Medulla oblongata (tissue), 1 donor: ENCODE measurements at regions not wholly inside any gene's neighbourhood (a gene's known extent, or its start where the extent isn't known, plus 50 kb on each side); places are given as distances from the start of the nearest gene placed in this dataset.

Experiments used
- DNase-seq: peaks from one replicate; pipeline ENCODE4 v3.0.0-alpha.2; 2015; ENCODE audit errors: extremely low spot score

DNA sequence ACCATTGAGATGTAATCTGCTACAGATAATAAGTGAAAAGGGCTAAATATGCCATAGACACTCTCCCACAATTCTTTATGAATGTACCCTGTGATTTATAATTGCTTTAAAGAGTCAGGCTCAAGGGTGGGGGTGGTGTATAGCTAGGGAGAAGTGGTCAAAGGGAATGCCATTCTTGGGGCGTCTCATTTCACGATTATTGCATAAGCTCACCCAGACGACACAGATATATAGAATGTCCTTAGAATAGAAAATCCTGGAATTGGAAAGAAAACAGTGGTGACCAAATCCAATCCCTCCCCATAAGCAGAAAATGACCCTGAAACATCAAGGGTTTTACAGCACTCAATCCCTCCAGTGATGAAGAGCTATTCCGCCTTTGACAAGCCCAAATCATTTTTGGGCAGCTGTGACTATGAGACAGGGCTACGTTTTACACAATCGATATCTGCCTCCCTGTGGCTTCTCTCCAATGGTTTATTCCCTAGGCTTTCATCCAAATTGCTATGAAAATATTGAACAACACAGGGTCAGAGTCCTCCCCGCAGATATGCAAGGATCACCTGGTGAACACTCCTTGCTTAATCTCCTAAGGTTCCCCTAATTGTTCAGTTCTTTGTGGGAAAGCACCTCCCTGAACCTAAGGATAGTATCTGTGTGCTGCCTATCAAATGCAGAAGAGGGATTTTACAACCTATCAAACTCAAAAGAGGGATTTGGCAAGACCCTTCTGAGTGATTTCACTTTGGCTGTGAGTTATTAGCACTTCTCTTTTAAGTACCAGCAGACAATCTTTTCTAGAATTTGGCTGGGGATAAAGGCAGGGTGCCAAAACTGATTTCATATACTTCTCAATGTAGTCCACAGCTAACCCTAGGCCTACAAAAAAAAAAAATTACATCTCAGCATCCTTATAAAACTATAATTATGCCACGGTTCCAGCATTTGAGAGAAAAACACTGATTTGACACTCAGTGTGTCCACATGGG is 144.9 kb upstream of the CDH6 start:
- no peak for DNase-seq

DNA sequence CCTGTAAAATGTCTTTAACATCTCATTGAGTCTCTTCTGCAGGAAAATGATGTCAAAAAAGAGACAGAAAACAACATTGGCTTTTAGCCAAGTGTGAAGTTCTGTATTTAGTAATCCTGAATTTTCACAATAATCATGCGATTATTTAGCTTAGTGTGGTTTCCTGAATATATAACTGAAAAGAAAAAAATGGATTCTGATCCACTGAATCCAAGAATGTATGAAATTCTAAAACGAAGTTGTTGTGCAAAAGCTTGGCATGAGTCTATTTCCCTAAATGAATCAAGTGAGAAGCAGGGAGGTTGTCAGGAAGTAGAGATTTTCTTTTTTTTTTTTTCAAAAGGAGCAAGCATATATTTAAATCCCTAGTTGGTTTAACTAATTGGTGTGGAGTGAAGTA is 145.9 kb upstream of the CDH6 start:
- no peak for DNase-seq

- no peak for DNase-seq
Observed at GRCh38 chr5:31047007-31047406, 146.5 kb upstream of the CDH6 start.

GRCh38 chr5:31036411-31036810 is 157.1 kb upstream of the CDH6 start:
- DNase-seq: no peak

- no peak for DNase-seq
Observed at GRCh38 chr5:31033295-31033694, 160.2 kb upstream of the CDH6 start.

DNA sequence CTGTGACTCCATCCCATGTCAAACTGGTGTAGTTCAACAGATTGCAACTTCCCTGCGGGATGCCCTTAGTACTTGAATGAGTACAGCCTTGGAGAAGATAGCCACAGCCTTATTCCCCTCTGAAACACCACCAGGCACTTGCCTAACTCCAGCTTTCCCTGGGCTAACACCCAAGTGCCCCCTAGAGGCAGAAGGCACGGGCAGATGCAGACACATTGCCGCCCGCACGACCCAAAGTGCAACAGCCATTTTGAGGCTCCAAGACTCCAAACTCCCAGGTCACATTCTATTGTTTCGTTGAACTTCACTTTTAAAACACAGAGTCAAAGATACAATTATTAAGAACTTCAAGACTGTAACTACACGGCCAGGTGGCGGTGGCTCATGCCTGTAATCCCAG is 163.6 kb upstream of the CDH6 start:
- no peak for DNase-seq

GRCh38 chr5:31027721-31028120 is 165.8 kb upstream of the CDH6 start:
- DNase-seq: no peak

DNA sequence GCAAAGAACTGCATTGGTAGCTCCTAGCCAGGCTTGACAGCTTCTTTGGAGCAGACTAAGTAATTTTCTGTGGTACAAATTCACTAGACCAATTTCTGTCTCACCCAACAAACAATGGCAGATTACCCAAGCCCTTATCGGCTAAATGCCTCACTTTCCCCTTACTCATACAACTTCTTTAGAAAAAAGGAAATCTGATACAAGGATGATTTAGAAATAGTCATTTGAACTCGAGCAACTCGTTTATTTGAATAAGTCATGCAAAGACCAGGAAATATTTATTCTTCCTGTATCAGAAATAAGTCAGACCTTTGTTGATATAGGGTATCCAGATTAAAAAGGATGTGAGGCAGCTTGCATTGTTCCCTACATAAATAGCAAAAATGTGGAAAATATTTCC is 170.4 kb upstream of the CDH6 start:
- no peak for DNase-seq

DNA sequence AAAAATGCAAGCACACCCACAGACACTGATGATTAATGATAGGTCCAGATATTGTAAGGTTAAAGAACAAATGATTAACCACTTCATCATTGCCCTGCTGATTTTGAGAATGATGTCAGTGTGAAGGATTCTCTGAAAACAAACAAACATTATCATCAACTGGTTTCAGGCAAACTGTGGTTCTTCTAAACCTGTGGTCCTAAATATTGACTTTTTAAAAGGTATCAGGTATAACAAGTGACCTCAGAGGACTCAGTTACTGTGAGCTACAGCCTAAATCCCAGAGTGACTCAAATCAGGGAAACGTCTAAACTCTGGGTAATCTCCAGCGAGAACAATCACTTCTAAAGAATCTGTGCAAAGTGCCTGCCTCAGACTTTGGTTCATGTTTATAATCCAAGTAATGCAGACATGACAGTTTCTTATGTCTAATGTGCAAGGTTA is 172.3 kb upstream of the CDH6 start:
- no peak for DNase-seq

GRCh38 chr5:31008231-31008630 is 185.3 kb upstream of the CDH6 start:
- DNase-seq: no peak

- no peak for DNase-seq
Observed at GRCh38 chr5:31007672-31008071, 185.8 kb upstream of the CDH6 start.

DNA sequence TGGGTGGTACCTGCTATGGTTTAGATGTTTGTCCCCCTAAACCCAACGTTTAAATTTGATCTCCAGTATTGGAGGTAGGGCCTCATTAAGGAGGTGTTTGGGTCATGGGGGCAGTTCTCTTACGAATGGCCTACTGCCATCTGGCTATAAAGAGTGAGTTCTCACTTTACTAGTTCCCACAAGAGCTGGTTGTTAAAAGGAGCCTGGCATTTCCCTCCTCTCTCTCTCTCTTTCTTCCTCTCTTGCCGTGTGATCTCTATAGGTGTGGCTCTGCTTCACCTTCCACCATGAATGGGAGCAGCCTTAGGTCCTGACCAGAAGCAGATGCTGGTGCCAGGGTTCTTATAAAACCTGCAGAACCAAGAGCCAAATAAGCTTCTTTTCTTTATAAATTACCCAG is 193.2 kb upstream of the CDH6 start:
- no peak for DNase-seq

DNA sequence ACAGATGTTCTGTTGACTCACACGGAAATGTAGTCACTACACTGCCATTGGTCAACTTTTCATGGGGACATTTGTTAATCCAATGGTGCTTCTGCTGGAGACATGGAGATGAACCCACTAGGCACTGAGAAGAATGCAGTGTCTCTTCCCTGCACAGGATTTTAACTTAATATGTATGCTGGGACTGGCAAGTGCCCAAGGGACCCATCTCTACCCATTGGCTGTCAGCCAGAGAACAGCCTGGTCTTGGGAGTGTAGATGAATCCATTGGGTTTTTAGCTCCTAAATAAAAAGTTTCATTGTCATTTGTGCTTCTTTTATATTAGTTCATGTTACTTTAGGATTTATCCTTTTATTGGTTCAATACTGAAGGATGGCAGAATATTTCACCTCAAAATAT is 195.8 kb upstream of the CDH6 start:
- no peak for DNase-seq

DNA sequence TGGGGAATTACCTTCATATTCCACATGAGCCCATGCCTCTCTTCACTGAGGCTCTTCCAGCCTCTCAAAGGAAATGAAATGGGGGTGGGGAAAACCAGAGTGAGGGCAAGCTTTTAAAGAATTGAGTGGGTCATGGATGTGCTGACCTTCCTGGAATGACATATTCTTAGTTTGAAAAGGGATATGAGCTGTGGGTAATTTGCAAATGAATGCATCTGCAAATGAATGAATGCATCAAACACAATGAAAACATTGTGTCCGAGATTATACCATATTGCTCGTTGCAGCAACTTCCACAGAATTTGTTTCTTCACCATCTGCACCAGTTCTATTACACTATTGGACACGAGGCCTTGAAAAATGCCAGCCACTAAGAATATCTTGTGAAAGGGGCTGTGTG is 198.6 kb upstream of the CDH6 start:
- peak; percentile 10 for DNase-seq

- no peak for DNase-seq
Observed at GRCh38 chr5:30994176-30994575, 199.3 kb upstream of the CDH6 start.

GRCh38 chr5:30991462-30991861 is 202.0 kb upstream of the CDH6 start:
- DNase-seq: no peak

DNA sequence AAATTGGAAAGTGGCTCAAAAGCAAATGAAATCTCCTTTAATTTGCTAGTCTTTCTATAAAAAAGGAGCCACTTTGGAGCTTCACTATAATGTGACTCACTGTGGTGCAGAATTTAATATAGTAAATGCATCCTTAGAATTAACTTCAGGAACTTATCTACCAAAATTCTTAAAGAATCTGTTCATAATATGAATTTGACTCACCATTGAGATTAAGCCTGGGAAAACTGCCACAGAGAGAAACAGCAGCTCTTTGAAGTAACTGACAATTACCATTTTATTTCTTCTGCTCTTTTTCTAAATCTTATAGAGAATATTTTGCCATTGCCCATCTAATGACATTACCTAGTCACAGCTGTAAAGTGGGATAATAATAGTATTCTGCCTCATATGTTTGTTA is 211.9 kb upstream of the CDH6 start:
- DNase-seq: no peak

GRCh38 chr5:30968971-30969370 is 224.5 kb upstream of the CDH6 start:
- DNase-seq: no peak

GRCh38 chr5:30960036-30960435 is 233.4 kb upstream of the CDH6 start:
- no peak for DNase-seq

- DNase-seq: no peak
Observed at GRCh38 chr5:30959238-30959637, 234.2 kb upstream of the CDH6 start.

GRCh38 chr5:30957591-30957990 is 235.9 kb upstream of the CDH6 start:
- DNase-seq: no peak

GRCh38 chr5:30956251-30956650 is 237.2 kb upstream of the CDH6 start:
- DNase-seq: no peak

DNA sequence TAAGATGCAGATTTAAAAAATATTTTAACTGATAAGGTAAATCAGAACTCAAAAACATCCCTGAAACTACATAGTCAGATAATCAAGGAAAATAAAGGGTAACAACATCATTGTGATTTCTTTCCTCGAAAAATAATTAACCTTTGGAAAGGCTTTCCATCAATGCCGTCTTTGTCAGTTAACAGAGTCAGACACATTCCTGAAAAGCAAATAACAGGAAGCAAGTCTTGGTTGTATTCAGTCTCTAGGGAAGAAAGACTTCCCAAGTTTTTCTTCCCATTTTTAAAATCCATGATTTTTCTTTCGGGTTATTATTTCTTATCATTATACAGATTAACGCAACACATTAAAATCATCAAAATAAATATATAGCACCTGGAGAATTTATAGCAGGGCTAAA is 256.4 kb upstream of the CDH6 start:
- DNase-seq: no peak

GRCh38 chr5:30933599-30933998 is 259.9 kb upstream of the CDH6 start:
- no peak for DNase-seq
